Nephron (organoid): ENCODE measurements at regions not wholly inside any gene's neighbourhood (a gene's known extent, or its start where the extent isn't known, plus 50 kb on each side); places are given as distances from the start of the nearest gene placed in this dataset.

ENCODE experiments used
- H3K27ac Mint-ChIP-seq, 3 experiments: 2 replicates each; pipeline ENCODE4 v1.8.0; 2020; ENCODE audit warnings: mixed read lengths in 3 of 3, mild to moderate bottlenecking in 2 of 3, moderate library complexity in 1 of 3
- H3K27me3 Mint-ChIP-seq: 2 replicates; pipeline ENCODE4 v1.8.0; 2021; ENCODE audit warnings: low read depth, mild to moderate bottlenecking, moderate library complexity, mixed read lengths
- H3K36me3 Mint-ChIP-seq: 2 replicates; pipeline ENCODE4 v1.8.0; 2020; ENCODE audit warnings: low read depth, mixed read lengths
- H3K4me1 Mint-ChIP-seq: 2 replicates; pipeline ENCODE4 v1.8.0; 2020; ENCODE audit warnings: mixed read lengths
- H3K4me3 Mint-ChIP-seq, 3 experiments: 2 replicates each; pipeline ENCODE4 v1.8.0; 2020; ENCODE audit warnings: mild to moderate bottlenecking in 3 of 3, mixed read lengths in 3 of 3, moderate library complexity in 2 of 3
- H3K9me3 Mint-ChIP-seq: 2 replicates; pipeline ENCODE4 v1.8.0; 2020; ENCODE audit warnings: mixed read lengths
- TF ChIP-seq, protein P1 (sequence below), 3 experiments: fragments of 200-600 bp; sonication (generic); IDR thresholded peaks; one replicate each; pipeline ENCODE4 v1.5.0; 2021; ENCODE audit warnings: antibody characterized with exemption in 3 of 3; ENCODE audit not compliant: unreplicated experiment in 3 of 3

GRCh38 chr10:108765794-108766193, 1157.5 kb downstream of the XPNPEP1 start:
- H3K9me3 Mint-ChIP-seq = no peaks in the 10 kb centered on the region
- H3K27ac Mint-ChIP-seq = peak overlapping the region; percentile 38 to 67 (median 47)
- H3K4me1 Mint-ChIP-seq = peaks cover 5% of the 10 kb centered on the region
- no peaks in the 10 kb centered on the region for H3K36me3 Mint-ChIP-seq
- no peak overlapping the region for H3K4me3 Mint-ChIP-seq
- no peaks in the 10 kb centered on the region for H3K27me3 Mint-ChIP-seq
- TF ChIP-seq, protein P1, sequence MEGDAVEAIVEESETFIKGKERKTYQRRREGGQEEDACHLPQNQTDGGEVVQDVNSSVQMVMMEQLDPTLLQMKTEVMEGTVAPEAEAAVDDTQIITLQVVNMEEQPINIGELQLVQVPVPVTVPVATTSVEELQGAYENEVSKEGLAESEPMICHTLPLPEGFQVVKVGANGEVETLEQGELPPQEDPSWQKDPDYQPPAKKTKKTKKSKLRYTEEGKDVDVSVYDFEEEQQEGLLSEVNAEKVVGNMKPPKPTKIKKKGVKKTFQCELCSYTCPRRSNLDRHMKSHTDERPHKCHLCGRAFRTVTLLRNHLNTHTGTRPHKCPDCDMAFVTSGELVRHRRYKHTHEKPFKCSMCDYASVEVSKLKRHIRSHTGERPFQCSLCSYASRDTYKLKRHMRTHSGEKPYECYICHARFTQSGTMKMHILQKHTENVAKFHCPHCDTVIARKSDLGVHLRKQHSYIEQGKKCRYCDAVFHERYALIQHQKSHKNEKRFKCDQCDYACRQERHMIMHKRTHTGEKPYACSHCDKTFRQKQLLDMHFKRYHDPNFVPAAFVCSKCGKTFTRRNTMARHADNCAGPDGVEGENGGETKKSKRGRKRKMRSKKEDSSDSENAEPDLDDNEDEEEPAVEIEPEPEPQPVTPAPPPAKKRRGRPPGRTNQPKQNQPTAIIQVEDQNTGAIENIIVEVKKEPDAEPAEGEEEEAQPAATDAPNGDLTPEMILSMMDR (IDR thresholded peaks at IDR 0.05; ENCODE audit: unreplicated experiment in 3 of 3) = no peak

DNA sequence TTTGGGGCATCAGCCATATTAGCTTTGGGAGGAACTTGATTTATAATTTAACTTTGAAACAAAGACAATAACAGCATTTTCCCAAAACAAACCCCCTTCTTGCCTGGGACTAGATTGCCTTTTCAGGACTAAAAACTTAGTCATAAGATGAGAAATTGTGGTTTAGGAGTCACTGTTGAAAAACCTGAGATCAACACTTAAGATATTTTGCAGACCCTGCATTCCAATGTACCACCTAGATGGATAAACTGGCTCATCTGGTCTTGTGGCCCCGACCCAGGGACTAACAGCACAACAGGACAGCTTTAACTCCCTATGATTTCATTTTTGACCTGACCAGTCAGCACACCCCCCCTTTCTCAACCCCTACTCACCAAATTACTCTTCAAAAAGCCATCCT, 1165.4 kb downstream of the XPNPEP1 start:
- Mint-ChIP-seq H3K9me3 (no peaks in the 10 kb centered on the region), H3K4me3 (no peak overlapping the region), H3K4me1 (no peaks in the 10 kb centered on the region), H3K27me3 (no peaks in the 10 kb centered on the region), H3K27ac (no peak overlapping the region), H3K36me3 (no peaks in the 10 kb centered on the region)
- TF ChIP-seq, protein P1 (IDR thresholded peaks at IDR 0.05; ENCODE audit: unreplicated experiment in 3 of 3) = no peak

- Mint-ChIP-seq H3K36me3 (no peaks in the 10 kb centered on the region), H3K4me3 (no peak overlapping the region), H3K27me3 (no peaks in the 10 kb centered on the region), H3K4me1 (no peaks in the 10 kb centered on the region), H3K27ac (no peak overlapping the region), H3K9me3 (no peaks in the 10 kb centered on the region)
- TF ChIP-seq, protein P1 (IDR thresholded peaks at IDR 0.05; ENCODE audit: unreplicated experiment in 3 of 3) = no peak
These were observed 1167.7 kb downstream of the XPNPEP1 start for GRCh38 chr10:108755646-108756045.

- H3K27me3 Mint-ChIP-seq = no peaks in the 10 kb centered on the region
- no peaks in the 10 kb centered on the region for H3K4me1 Mint-ChIP-seq
- H3K36me3 Mint-ChIP-seq = no peaks in the 10 kb centered on the region
- H3K27ac Mint-ChIP-seq = no peak overlapping the region
- no peaks in the 10 kb centered on the region for H3K9me3 Mint-ChIP-seq
- H3K4me3 Mint-ChIP-seq = no peak overlapping the region
- TF ChIP-seq, protein P1 (IDR thresholded peaks at IDR 0.05; ENCODE audit: unreplicated experiment in 3 of 3) = no peak
These were observed 1170.0 kb downstream of the XPNPEP1 start for GRCh38 chr10:108753326-108753725.

- Mint-ChIP-seq H3K36me3 (no peaks in the 10 kb centered on the region), H3K4me1 (no peaks in the 10 kb centered on the region), H3K27ac (no peak overlapping the region), H3K9me3 (no peaks in the 10 kb centered on the region), H3K27me3 (no peaks in the 10 kb centered on the region), H3K4me3 (no peak overlapping the region)
- TF ChIP-seq, protein P1 (IDR thresholded peaks at IDR 0.05; ENCODE audit: unreplicated experiment in 3 of 3) = no peak
These were observed 1174.3 kb downstream of the XPNPEP1 start for GRCh38 chr10:108749042-108749441.

- Mint-ChIP-seq H3K36me3 (no peaks in the 10 kb centered on the region), H3K27me3 (no peaks in the 10 kb centered on the region), H3K4me3 (no peak overlapping the region), H3K4me1 (peaks cover 5% of the 10 kb centered on the region), H3K9me3 (peaks cover 26% of the 10 kb centered on the region), H3K27ac (no peak overlapping the region)
- TF ChIP-seq, protein P1 (IDR thresholded peaks at IDR 0.05; ENCODE audit: unreplicated experiment in 3 of 3) = no peak
These were observed 1187.2 kb downstream of the XPNPEP1 start for GRCh38 chr10:108736111-108736510.
